Ovary (tissue), 3 donors: ENCODE measurements at regions not wholly inside any gene's neighbourhood (a gene's known extent, or its start where the extent isn't known, plus 50 kb on each side); places are given as distances from the start of the nearest gene placed in this dataset.

Experiments used
- POLR2A ChIP-seq: fragments of 450-650 bp; IDR thresholded peaks from one replicate; pipeline ENCODE4 v1.6.1; 2017; ENCODE audit warnings: antibody characterized with exemption, mild to moderate bottlenecking, moderate library complexity
- TF ChIP-seq, protein P1 (sequence below), 3 donors: fragments of 450-650 bp in 2 of 3; fragments of 200-600 bp in 1 of 3; IDR thresholded peaks; one replicate each; pipeline versions ENCODE4 v1.5.1 to v1.8.0; 2016 to 2022; ENCODE audit warnings: antibody characterized with exemption in 3 of 3, mild to moderate bottlenecking in 1 of 3
- donor health status: DM: no; HTN: no; CAD: no.

DNA sequence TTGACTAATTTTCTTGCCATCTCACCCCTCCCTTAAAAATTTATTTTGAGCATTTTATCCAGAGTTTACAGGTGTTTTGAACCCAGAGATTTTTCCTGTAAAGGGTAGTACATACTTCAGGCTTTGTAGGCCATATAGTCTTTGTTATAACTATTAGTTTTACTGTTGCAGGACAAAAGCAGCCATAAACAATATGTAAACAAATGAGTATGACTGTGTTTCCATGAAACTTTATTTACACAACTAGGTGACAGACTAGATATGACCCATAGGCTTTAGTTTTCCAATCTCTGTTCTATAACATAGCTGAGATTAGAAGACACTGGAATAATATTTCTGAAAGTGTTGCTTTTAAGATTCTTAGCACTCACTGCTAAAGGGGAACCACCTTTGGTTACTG, 587.9 kb downstream of the PDCD6IP start:
- no peak for TF ChIP-seq POLR2A
- TF ChIP-seq, protein P1, sequence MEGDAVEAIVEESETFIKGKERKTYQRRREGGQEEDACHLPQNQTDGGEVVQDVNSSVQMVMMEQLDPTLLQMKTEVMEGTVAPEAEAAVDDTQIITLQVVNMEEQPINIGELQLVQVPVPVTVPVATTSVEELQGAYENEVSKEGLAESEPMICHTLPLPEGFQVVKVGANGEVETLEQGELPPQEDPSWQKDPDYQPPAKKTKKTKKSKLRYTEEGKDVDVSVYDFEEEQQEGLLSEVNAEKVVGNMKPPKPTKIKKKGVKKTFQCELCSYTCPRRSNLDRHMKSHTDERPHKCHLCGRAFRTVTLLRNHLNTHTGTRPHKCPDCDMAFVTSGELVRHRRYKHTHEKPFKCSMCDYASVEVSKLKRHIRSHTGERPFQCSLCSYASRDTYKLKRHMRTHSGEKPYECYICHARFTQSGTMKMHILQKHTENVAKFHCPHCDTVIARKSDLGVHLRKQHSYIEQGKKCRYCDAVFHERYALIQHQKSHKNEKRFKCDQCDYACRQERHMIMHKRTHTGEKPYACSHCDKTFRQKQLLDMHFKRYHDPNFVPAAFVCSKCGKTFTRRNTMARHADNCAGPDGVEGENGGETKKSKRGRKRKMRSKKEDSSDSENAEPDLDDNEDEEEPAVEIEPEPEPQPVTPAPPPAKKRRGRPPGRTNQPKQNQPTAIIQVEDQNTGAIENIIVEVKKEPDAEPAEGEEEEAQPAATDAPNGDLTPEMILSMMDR (IDR thresholded peaks at IDR 0.05) = no peak
